CD4-positive, alpha-beta memory T cell (primary cell): ENCODE measurements at regions not wholly inside any gene's neighbourhood (a gene's known extent, or its start where the extent isn't known, plus 50 kb on each side); places are given as distances from the start of the nearest gene placed in this dataset.

Experiments used
- CTCF ChIA-PET: fragments of 350-600 bp; sonication (Branson Sonifier 250); formaldehyde crosslinking; loops from one replicate; lab custom pipeline; 2021; ENCODE audit warnings: inconsistent platforms; ENCODE audit not compliant: partially characterized antibody; lab: Charles Lee
- POLR2A ChIA-PET: fragments of 350-600 bp; sonication (Branson Sonifier 250); formaldehyde crosslinking; loops from one replicate; lab custom pipeline; 2021; ENCODE audit not compliant: partially characterized antibody; lab: Charles Lee
- DNase-seq, 5 donors: peaks; one replicate each; pipeline versions ENCODE4 v3.0.0 to v3.0.0-alpha.2; 2020 to 2022; ENCODE audit warnings: mixed read lengths in 1 of 5
- H3K27ac ChIP-seq: one replicate; pipeline ENCODE4 v1.7.0; 2013; ENCODE audit warnings: low read depth, low read length
- H3K27me3 ChIP-seq: 2 replicates; pipeline ENCODE4 v1.7.0; 2013; ENCODE audit warnings: mild to moderate bottlenecking, low read length, moderate library complexity; ENCODE audit not compliant: insufficient read depth
- H3K36me3 ChIP-seq: 2 replicates; pipeline ENCODE4 v1.7.0; 2013; ENCODE audit warnings: mild to moderate bottlenecking, low read length, moderate library complexity; ENCODE audit not compliant: insufficient read depth
- H3K4me1 ChIP-seq: 2 replicates; pipeline ENCODE4 v1.7.0; 2013; ENCODE audit warnings: mild to moderate bottlenecking, low read length, moderate library complexity; ENCODE audit not compliant: insufficient read depth
- H3K4me3 ChIP-seq, 2 donors: one replicate each; pipeline ENCODE4 v1.7.0; 2013; ENCODE audit warnings: low read length in 2 of 2, mild to moderate bottlenecking in 1 of 2
- H3K9me3 ChIP-seq, 2 donors: one replicate each; pipeline ENCODE4 v1.7.0; 2013; ENCODE audit warnings: low read length in 2 of 2, control low read depth in 1 of 2; ENCODE audit not compliant: control insufficient read depth in 1 of 2
- H3K27ac Mint-ChIP-seq, 7 donors: one replicate each; pipeline ENCODE4 v1.8.0; 2020 to 2021; ENCODE audit warnings: mixed read lengths in 7 of 7, mild to moderate bottlenecking in 6 of 7, inconsistent platforms in 3 of 7, moderate library complexity in 3 of 7
- H3K27me3 Mint-ChIP-seq, 2 donors: one replicate each; pipeline ENCODE4 v1.8.0; 2020 to 2021; ENCODE audit warnings: mixed read lengths in 2 of 2
- H3K36me3 Mint-ChIP-seq, 2 donors: one replicate each; pipeline ENCODE4 v1.8.0; 2020 to 2021; ENCODE audit warnings: mixed read lengths in 2 of 2, inconsistent platforms in 1 of 2, mild to moderate bottlenecking in 1 of 2
- H3K4me1 Mint-ChIP-seq, 4 donors: one replicate each; pipeline ENCODE4 v1.8.0; 2020 to 2021; ENCODE audit warnings: mixed read lengths in 4 of 4, mild to moderate bottlenecking in 1 of 4
- H3K4me3 Mint-ChIP-seq, 8 donors: one replicate each; pipeline ENCODE4 v1.8.0; 2020 to 2021; ENCODE audit warnings: mixed read lengths in 8 of 8, mild to moderate bottlenecking in 7 of 8, moderate library complexity in 6 of 8, inconsistent platforms in 3 of 8
- H3K9me3 Mint-ChIP-seq, 8 donors: one replicate each; pipeline ENCODE4 v1.8.0; 2020 to 2021; ENCODE audit warnings: mixed read lengths in 8 of 8, mild to moderate bottlenecking in 5 of 8, inconsistent platforms in 3 of 8, moderate library complexity in 1 of 8
- intact Hi-C: fragments of 100-400 bp; cut with micrococcal nuclease; formaldehyde crosslinking; loops from one replicate; pipeline ENCODE4 v1.15.1; 2023

DNA sequence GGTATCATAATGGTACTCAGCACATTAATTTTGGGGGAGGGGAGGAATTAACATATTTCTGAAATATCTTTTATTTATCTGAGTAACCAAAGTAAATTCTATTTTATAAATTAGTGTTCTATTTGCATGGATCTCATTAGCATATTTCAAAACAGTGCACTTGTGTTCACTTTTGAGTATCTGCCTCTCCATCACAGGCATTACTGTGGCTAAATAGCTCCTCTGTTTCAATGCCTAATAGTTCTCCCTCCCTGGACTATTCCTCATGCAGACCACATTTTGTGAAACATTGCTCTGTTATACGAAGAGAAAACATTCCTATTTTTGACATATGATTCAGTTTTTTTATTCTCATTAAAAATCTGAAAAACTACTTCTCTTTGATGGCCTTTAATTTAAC, 1127.8 kb downstream of the TUSC7 start:
- H3K9me3 Mint-ChIP-seq = peaks cover 0 to 7% (median 2%) of the 10 kb centered on the region in 8 donors
- POLR2A ChIA-PET = no interaction called here
- CTCF ChIA-PET = no interaction called here

DNA sequence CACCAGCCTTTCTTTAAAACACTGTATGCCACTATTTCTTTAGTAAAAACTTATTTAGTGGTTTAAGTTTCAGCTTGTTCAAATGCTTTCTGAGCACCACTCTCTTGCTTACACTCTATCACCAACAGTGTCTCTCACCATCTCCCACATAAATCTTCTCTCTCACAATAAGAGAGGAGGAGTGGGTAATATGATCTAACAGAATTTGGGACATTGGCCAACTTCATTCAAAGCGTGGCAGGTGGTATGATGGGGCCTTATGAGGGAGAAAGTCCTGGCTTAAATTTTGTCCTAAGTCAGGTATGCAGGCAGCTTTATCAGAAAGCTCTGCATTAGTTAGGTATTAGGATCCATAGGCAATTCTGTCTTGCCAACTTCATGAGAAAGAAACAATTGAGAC, 1132.5 kb downstream of the TUSC7 start:
- Histone ChIP-seq H3K9me3 (no peaks in the 10 kb centered on the region), H3K27ac (no peak overlapping the region), H3K4me3 (no peak overlapping the region), H3K36me3 (no peaks in the 10 kb centered on the region), H3K27me3 (no peaks in the 10 kb centered on the region), H3K4me1 (no peaks in the 10 kb centered on the region)
- Mint-ChIP-seq H3K27me3 (no peaks in the 10 kb centered on the region), H3K27ac (no peak overlapping the region), H3K9me3 (peaks cover 0 to 6% (median 2%) of the 10 kb centered on the region in 8 donors), H3K36me3 (no peaks in the 10 kb centered on the region), H3K4me1 (no peaks in the 10 kb centered on the region), H3K4me3 (no peak overlapping the region)
- intact Hi-C loops = no loop called here
- ChIA-PET POLR2A (no interaction called here), CTCF (no interaction called here)
- DNase-seq = no peak

More for the DNA sequence above, 1127.8 kb downstream of the TUSC7 start:
- no peaks in the 10 kb centered on the region for H3K9me3 ChIP-seq
- intact Hi-C loops = no loop called here
- no peaks in the 10 kb centered on the region for H3K4me1 ChIP-seq
- H3K27ac Mint-ChIP-seq = no peak overlapping the region
- H3K27me3 Mint-ChIP-seq = no peaks in the 10 kb centered on the region
- DNase-seq = no peak
- no peak overlapping the region for H3K27ac ChIP-seq
- H3K36me3 ChIP-seq = no peaks in the 10 kb centered on the region
- no peak overlapping the region for H3K4me3 ChIP-seq
- no peaks in the 10 kb centered on the region for H3K4me1 Mint-ChIP-seq
- no peaks in the 10 kb centered on the region for H3K27me3 ChIP-seq
- no peaks in the 10 kb centered on the region for H3K36me3 Mint-ChIP-seq
- H3K4me3 Mint-ChIP-seq = no peak overlapping the region

DNA sequence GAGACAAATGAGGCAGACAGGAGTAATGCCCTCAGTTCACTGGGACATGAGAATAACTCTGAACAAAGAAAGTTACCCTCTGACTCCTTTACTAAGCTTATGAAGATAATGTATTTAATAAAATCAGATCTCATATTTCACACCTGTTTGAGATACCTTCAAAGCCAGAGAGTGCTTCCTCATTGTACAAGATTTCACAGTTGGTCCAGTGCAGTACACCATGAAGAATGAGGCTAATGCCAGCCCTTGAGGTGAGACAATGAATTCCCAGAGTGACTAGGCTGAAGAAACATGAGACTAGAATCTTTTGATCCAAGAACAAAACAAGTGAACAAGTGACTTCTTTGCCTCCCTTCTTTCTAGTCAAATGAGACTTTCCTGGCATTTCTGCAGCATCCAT, 1133.8 kb downstream of the TUSC7 start:
- POLR2A ChIA-PET = no interaction called here
- Histone ChIP-seq H3K9me3 (no peaks in the 10 kb centered on the region), H3K27ac (no peak overlapping the region), H3K4me3 (no peak overlapping the region), H3K27me3 (no peaks in the 10 kb centered on the region), H3K36me3 (no peaks in the 10 kb centered on the region), H3K4me1 (no peaks in the 10 kb centered on the region)
- intact Hi-C loops = no loop called here
- H3K36me3 Mint-ChIP-seq = no peaks in the 10 kb centered on the region
- H3K27ac Mint-ChIP-seq = no peak overlapping the region
- H3K4me3 Mint-ChIP-seq = no peak overlapping the region
- H3K9me3 Mint-ChIP-seq = peaks cover 0 to 6% (median 2%) of the 10 kb centered on the region in 8 donors
- no peaks in the 10 kb centered on the region for H3K4me1 Mint-ChIP-seq
- CTCF ChIA-PET = no interaction called here
- DNase-seq = no peak
- no peaks in the 10 kb centered on the region for H3K27me3 Mint-ChIP-seq

DNA sequence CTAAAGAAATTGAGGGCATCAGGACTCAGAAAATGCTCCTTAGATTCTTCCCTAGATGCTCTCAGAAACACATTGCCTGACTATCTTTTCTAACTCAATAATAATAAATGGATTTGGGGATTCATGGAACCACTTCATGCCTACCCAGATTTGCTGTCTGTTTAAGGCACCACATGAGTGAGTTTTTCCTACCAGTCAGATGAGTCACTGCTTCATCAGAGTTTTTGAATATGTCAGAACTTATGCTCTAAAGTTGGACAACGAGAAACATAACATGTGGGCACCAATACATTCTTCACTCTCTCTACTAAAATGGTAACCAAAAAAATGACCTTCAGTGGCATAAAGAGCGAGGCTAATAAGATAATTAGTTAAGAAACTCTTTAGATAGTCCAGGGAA, 1135.1 kb downstream of the TUSC7 start:
- Histone ChIP-seq H3K9me3 (no peaks in the 10 kb centered on the region), H3K27me3 (no peaks in the 10 kb centered on the region), H3K4me3 (no peak overlapping the region), H3K27ac (no peak overlapping the region), H3K36me3 (no peaks in the 10 kb centered on the region), H3K4me1 (no peaks in the 10 kb centered on the region)
- ChIA-PET CTCF (no interaction called here), POLR2A (no interaction called here)
- H3K4me1 Mint-ChIP-seq = no peaks in the 10 kb centered on the region
- peaks cover 0 to 6% (median 2%) of the 10 kb centered on the region in 8 donors for H3K9me3 Mint-ChIP-seq
- intact Hi-C loops = no loop called here
- DNase-seq = no peak
- no peak overlapping the region for H3K27ac Mint-ChIP-seq
- H3K36me3 Mint-ChIP-seq = no peaks in the 10 kb centered on the region
- H3K27me3 Mint-ChIP-seq = no peaks in the 10 kb centered on the region
- H3K4me3 Mint-ChIP-seq = no peak overlapping the region

DNA sequence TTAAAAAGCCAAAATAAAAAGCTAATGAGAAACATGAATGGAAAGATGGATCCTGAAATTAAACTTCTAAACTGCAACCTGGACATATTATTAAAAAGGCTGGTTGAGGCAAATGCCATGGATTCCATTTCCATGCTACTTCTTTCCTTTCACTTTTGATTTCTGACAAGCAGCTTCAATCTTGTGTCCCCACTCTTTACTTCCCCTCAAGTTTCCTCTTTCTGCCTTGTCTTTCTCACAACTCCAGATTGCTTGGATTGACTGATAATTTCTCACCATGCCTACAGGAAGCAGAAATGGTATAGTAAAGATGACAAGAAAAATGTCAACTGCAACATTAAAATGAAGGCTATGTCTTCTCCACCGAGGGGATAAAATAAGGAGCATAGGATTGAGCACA, 1136.7 kb downstream of the TUSC7 start:
- Histone ChIP-seq H3K4me1 (no peaks in the 10 kb centered on the region), H3K27ac (no peak overlapping the region), H3K4me3 (no peak overlapping the region), H3K36me3 (no peaks in the 10 kb centered on the region), H3K27me3 (no peaks in the 10 kb centered on the region), H3K9me3 (no peaks in the 10 kb centered on the region)
- Mint-ChIP-seq H3K27ac (no peak overlapping the region), H3K9me3 (peaks cover 0 to 3% (median 1%) of the 10 kb centered on the region in 8 donors), H3K4me1 (no peaks in the 10 kb centered on the region), H3K27me3 (no peaks in the 10 kb centered on the region), H3K36me3 (no peaks in the 10 kb centered on the region), H3K4me3 (no peak overlapping the region)
- intact Hi-C loops = no loop called here
- ChIA-PET CTCF (no interaction called here), POLR2A (no interaction called here)
- DNase-seq = no peak

DNA sequence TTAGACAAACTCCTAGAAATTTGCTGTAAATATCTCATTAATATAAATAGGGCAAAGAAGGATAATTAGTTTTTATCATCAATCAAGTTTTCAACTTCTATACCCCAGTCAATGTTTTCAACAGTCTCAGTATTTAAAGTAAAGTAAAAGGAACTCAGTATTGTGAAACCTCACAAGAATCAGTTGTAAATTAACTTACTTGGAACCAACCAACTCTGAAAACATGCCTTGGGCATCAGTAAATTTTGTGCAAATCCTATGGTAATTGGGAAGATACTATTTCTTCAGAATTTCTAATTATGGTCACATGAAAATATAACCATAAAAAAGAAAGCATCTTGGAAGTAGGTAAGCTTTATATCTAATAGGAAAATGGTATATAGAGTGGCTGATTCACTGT, 1139.0 kb downstream of the TUSC7 start:
- H3K4me3 ChIP-seq = no peak overlapping the region
- H3K4me1 ChIP-seq = no peaks in the 10 kb centered on the region
- H3K27ac Mint-ChIP-seq = no peak overlapping the region
- no peaks in the 10 kb centered on the region for H3K27me3 ChIP-seq
- H3K4me1 Mint-ChIP-seq = no peaks in the 10 kb centered on the region
- no peak for DNase-seq
- H3K27ac ChIP-seq = no peak overlapping the region
- POLR2A ChIA-PET = no interaction called here
- no peaks in the 10 kb centered on the region for H3K36me3 ChIP-seq
- H3K9me3 ChIP-seq = no peaks in the 10 kb centered on the region
- no peaks in the 10 kb centered on the region for H3K36me3 Mint-ChIP-seq
- CTCF ChIA-PET = no interaction called here
- no peak overlapping the region for H3K4me3 Mint-ChIP-seq
- intact Hi-C loops = no loop called here
- H3K27me3 Mint-ChIP-seq = no peaks in the 10 kb centered on the region
- peaks cover 1 to 9% (median 2%) of the 10 kb centered on the region in 8 donors for H3K9me3 Mint-ChIP-seq

DNA sequence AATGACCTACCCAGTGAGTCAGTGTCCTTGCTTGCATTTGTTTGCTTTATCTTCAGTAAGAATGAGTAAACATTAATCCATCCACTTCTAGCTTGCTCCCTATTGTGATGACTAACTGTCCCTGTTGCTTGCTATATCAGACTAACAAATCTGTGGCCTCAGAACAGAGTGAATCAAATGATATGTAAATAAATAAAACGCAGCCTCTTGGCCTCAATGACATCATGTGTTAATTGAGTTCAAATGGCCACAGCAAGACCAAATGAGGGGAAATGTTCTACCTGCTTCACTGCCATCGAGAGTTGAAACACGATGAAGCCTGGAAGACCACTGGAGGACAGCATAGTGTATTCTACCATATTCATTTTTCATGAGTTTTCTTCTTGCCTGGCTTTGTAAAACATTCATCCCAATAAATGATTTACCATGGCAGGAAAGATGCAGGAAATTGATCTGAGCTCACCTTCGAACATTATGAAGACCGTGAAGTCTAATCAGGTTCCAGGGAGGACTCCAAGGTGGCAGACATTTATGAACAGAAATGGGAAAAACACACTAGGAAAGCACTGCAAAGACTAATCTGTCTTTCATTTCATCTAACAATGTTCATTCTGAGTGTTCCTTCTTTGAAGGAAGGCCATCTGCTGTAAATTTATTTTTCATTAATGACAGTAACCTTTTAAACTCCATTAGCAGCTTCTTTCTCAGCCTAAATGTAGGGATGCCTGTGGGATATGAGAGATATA, 1144.5 kb downstream of the TUSC7 start:
- no peaks in the 10 kb centered on the region for H3K4me1 ChIP-seq
- H3K27ac Mint-ChIP-seq = no peak overlapping the region
- no peaks in the 10 kb centered on the region for H3K27me3 ChIP-seq
- H3K9me3 ChIP-seq = no peaks in the 10 kb centered on the region
- no peaks in the 10 kb centered on the region for H3K27me3 Mint-ChIP-seq
- H3K27ac ChIP-seq = no peak overlapping the region
- DNase-seq = no peak
- CTCF ChIA-PET = no interaction called here
- no peaks in the 10 kb centered on the region for H3K4me1 Mint-ChIP-seq
- H3K4me3 Mint-ChIP-seq = no peak overlapping the region
- no peaks in the 10 kb centered on the region for H3K36me3 ChIP-seq
- POLR2A ChIA-PET = no interaction called here
- intact Hi-C loops = no loop called here
- no peak overlapping the region for H3K4me3 ChIP-seq
- peaks cover 0 to 9% (median 4%) of the 10 kb centered on the region in 8 donors for H3K9me3 Mint-ChIP-seq
- H3K36me3 Mint-ChIP-seq = no peaks in the 10 kb centered on the region
